ENCODE measurements at regions not wholly inside any gene's neighbourhood (a gene's known extent, or its start where the extent isn't known, plus 50 kb on each side); places are given as distances from the start of the nearest gene placed in this dataset.

GRCh38 chr12:34253674-34254073 is 231.4 kb downstream of the ALG10 start:
- dilution Hi-C loops (cut with MboI; ENCODE audit: extremely low pct_ligation_motif_present, low sequenced_read_pairs) (no loop called here), intact Hi-C loops (cut with micrococcal nuclease) (loop anchor here (10.0 kb wide), 1 partner anchor 49 kb away; no protein-coding TSS in a partner anchor)
- no peaks in the 10 kb centered on the region for H3K27me3 ChIP-seq (ENCODE audit: control insufficient read depth in 2 of 2, insufficient read depth in 2 of 2, low read length in 2 of 2)
- H3K36me3 ChIP-seq (ENCODE audit: control insufficient read depth in 2 of 2, extremely low read depth in 1 of 2, insufficient read depth in 2 of 2, low read length in 2 of 2): no peaks in the 10 kb centered on the region
- peaks cover 3% of the 10 kb centered on the region for H3K9me3 ChIP-seq (replicated peaks; ENCODE audit: control insufficient read depth, insufficient read depth, low read length)
- TF ChIP-seq MAX (IDR thresholded peaks at IDR 0.05; ENCODE audit: insufficient read depth, insufficient read length) (no peak), CTCF (IDR thresholded peaks at IDR 0.05; ENCODE audit: extremely low read depth in 1 of 2, insufficient read depth in 1 of 2, low read depth in 1 of 2, low read length in 2 of 2) (no peak), GATA2 (IDR thresholded peaks at IDR 0.05; ENCODE audit: insufficient read depth, insufficient read length, low read depth, low read length) (no peak), FOS (IDR thresholded peaks at IDR 0.05; ENCODE audit: borderline replicate concordance, insufficient read depth, low read length) (no peak)
- H3K9ac ChIP-seq (replicated peaks; ENCODE audit: extremely low read depth, insufficient read depth, low read length): no peak overlapping the region
- no peak for DNase-seq (ENCODE audit: low read depth, low spot score)
- H4K20me1 ChIP-seq (replicated peaks; ENCODE audit: control insufficient read depth, extremely low read depth, insufficient read depth, low read length): no peaks in the 10 kb centered on the region
- H3K4me3 ChIP-seq (replicated peaks in 1 of 3; ENCODE audit: insufficient read depth in 1 of 3, low read depth in 1 of 3, low read length in 3 of 3): no peak overlapping the region
- H3K4me2 ChIP-seq (ENCODE audit: insufficient read depth, low read length): no peak overlapping the region
- POLR2A ChIA-PET: no interaction called here
- FAIRE-seq: peak; percentile 15
- no TSS peak for BruUV-seq (replicated peaks)
- CTCF ChIA-PET: no interaction called here
- no peaks in the 10 kb centered on the region for H3K9me1 ChIP-seq (replicated peaks; ENCODE audit: control insufficient read depth, extremely low read depth, insufficient read depth, low read length)
- H2AFZ ChIP-seq (ENCODE audit: low read depth, low read length): no peak overlapping the region
- H3K27ac ChIP-seq (ENCODE audit: insufficient read depth, low read depth, low read length): no peak overlapping the region
- H3K4me1 ChIP-seq (ENCODE audit: control insufficient read depth, extremely low read depth, insufficient read depth, low read length): no peaks in the 10 kb centered on the region
- H3K79me2 ChIP-seq (ENCODE audit: control insufficient read depth, insufficient read depth, low read length): no peaks in the 10 kb centered on the region

GRCh38 chr12:34257093-34257492 is 234.8 kb downstream of the ALG10 start:
- POLR2A ChIA-PET: no interaction called here
- BruUV-seq (replicated peaks): no TSS peak

More at GRCh38 chr12:34257093-34257492, 234.8 kb downstream of the ALG10 start:
- FAIRE-seq: no peak
- no peaks in the 10 kb centered on the region for H3K27me3 ChIP-seq (ENCODE audit: control insufficient read depth in 2 of 2, insufficient read depth in 2 of 2, low read length in 2 of 2)
- no peak overlapping the region for H3K9ac ChIP-seq (replicated peaks; ENCODE audit: extremely low read depth, insufficient read depth, low read length)
- no peak overlapping the region for H3K4me3 ChIP-seq (replicated peaks in 1 of 3; ENCODE audit: insufficient read depth in 1 of 3, low read depth in 1 of 3, low read length in 3 of 3)
- H3K4me2 ChIP-seq (ENCODE audit: insufficient read depth, low read length): no peak overlapping the region
- no peak for DNase-seq (ENCODE audit: low read depth, low spot score)
- dilution Hi-C loops (cut with MboI; ENCODE audit: extremely low pct_ligation_motif_present, low sequenced_read_pairs) (no loop called here), intact Hi-C loops (cut with micrococcal nuclease) (loop anchor here (10.0 kb wide), 1 partner anchor 52 kb away; no protein-coding TSS in a partner anchor)
- CTCF ChIA-PET: no interaction called here
- H3K36me3 ChIP-seq (ENCODE audit: control insufficient read depth in 2 of 2, extremely low read depth in 1 of 2, insufficient read depth in 2 of 2, low read length in 2 of 2): no peaks in the 10 kb centered on the region
- no peaks in the 10 kb centered on the region for H3K9me1 ChIP-seq (replicated peaks; ENCODE audit: control insufficient read depth, extremely low read depth, insufficient read depth, low read length)
- no peak overlapping the region for H2AFZ ChIP-seq (ENCODE audit: low read depth, low read length)
- H4K20me1 ChIP-seq (replicated peaks; ENCODE audit: control insufficient read depth, extremely low read depth, insufficient read depth, low read length): no peaks in the 10 kb centered on the region
- H3K4me1 ChIP-seq (ENCODE audit: control insufficient read depth, extremely low read depth, insufficient read depth, low read length): no peaks in the 10 kb centered on the region
- H3K9me3 ChIP-seq (replicated peaks; ENCODE audit: control insufficient read depth, insufficient read depth, low read length): peaks cover 3% of the 10 kb centered on the region
- TF ChIP-seq MAX (IDR thresholded peaks at IDR 0.05; ENCODE audit: insufficient read depth, insufficient read length) (no peak), GATA2 (IDR thresholded peaks at IDR 0.05; ENCODE audit: insufficient read depth, insufficient read length, low read depth, low read length) (no peak), POLR2A (IDR thresholded peaks at IDR 0.05; ENCODE audit: low read depth, low read length) (no peak), POLR2AphosphoS5 (IDR thresholded peaks at IDR 0.05; ENCODE audit: insufficient read depth, low read depth, low read length) (no peak), MYC (IDR thresholded peaks at IDR 0.05; ENCODE audit: low read depth, low read length) (no peak), CTCF (IDR thresholded peaks at IDR 0.05; ENCODE audit: extremely low read depth in 1 of 2, insufficient read depth in 1 of 2, low read depth in 1 of 2, low read length in 2 of 2) (no peak), JUN (IDR thresholded peaks at IDR 0.05; ENCODE audit: borderline replicate concordance, insufficient read depth, insufficient read length, low read depth) (no peak), EZH2 (IDR thresholded peaks at IDR 0.05; ENCODE audit: borderline replicate concordance, low read depth, low read length, severe bottlenecking) (no peak), FOS (IDR thresholded peaks at IDR 0.05; ENCODE audit: borderline replicate concordance, insufficient read depth, low read length) (no peak)
- no peak overlapping the region for H3K27ac ChIP-seq (ENCODE audit: insufficient read depth, low read depth, low read length)
- H3K79me2 ChIP-seq (ENCODE audit: control insufficient read depth, insufficient read depth, low read length): no peaks in the 10 kb centered on the region
